ENCODE measurements at regions not wholly inside any gene's neighbourhood (a gene's known extent, or its start where the extent isn't known, plus 50 kb on each side); places are given as distances from the start of the nearest gene placed in this dataset.

DNA sequence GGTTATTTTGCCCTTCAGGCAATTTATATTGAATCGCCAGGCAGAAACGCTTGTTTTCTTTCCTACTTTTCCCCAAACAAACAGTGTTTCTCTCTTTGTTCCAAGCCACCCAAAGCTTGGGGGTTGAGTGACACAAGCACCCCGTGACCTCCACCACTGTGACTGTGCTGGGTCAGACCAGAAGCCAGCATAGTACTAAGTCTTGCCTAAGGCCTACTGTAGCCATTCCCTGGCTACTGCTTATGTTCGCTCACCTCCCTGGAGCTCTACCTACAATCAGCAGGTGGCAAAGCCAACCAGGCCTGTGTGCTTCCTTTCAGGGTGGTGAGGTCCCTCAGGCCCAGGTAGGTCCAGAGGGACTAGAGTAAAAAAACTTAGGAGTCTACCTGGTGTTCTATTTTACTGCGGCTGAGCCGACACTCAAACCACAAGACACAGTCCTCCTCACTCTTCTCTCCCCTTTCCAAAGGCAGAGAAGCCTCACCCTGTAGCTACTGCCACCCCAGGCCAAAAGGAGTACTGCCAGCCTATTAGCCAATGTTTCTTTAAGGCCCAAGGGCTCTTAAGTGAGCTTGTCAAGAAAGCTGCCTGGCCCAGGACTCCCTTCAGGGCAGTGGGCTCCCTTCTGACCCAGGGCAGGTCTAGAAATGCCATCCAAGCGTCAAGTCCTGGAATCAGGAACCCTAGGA is 411.8 kb upstream of the MIS18BP1 start:
- TF ChIP-seq HNRNPUL1 (IDR thresholded peaks at IDR 0.05; ENCODE audit: low read length) (no peak), HIVEP1 (CRISPR knock-in tag; IDR thresholded peaks at IDR 0.05) (no peak), ZKSCAN8 (CRISPR knock-in tag; IDR thresholded peaks at IDR 0.05) (no peak), EP300 (IDR thresholded peaks at IDR 0.05; ENCODE audit: low read length) (no peak), ZBTB7A (IDR thresholded peaks at IDR 0.05; ENCODE audit: borderline replicate concordance, control insufficient read depth, low read depth, low read length) (no peak), SRSF1 (IDR thresholded peaks at IDR 0.05; ENCODE audit: low read depth, low read length) (no peak), MXI1 (IDR thresholded peaks at IDR 0.05; ENCODE audit: low read depth, low read length) (no peak)
